Left kidney (tissue), 1 donor: ENCODE measurements at regions not wholly inside any gene's neighbourhood (a gene's known extent, or its start where the extent isn't known, plus 50 kb on each side); places are given as distances from the start of the nearest gene placed in this dataset.

Experiments
- DNase-seq: peaks from one replicate; pipeline ENCODE4 v3.0.0-alpha.2; 2013

GRCh38 chr7:116148108-116148507 is 62.2 kb upstream of the TES start:
- no peak for DNase-seq

GRCh38 chr7:116148626-116149025 is 61.7 kb upstream of the TES start:
- no peak for DNase-seq

GRCh38 chr7:116150588-116150987 is 59.8 kb upstream of the TES start:
- no peak for DNase-seq

DNA sequence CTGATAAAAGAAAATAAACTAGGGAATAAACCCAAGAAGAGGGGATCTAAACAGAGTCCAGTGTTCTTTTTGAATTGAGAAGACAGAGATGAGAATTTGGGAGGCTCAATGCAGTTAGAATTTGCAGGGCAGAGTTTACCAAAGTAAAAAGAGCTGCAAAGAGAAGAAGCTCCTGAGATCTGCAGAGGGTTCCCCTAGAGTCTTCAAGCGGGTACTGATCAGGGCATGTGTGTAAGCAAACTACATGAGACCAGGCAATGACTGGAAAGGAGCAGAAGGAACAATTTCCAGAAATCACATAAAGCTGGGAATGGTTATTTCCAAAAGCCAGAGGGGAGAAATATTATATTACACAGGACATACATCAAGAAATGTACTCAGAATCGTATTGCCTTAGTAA is 58.1 kb upstream of the TES start:
- DNase-seq: no peak

- no peak for DNase-seq
Observed at GRCh38 chr7:116153050-116153449, 57.3 kb upstream of the TES start.

GRCh38 chr7:116159711-116160110 is 50.6 kb upstream of the TES start:
- DNase-seq: no peak
